B cell (primary cell): ENCODE measurements at regions not wholly inside any gene's neighbourhood (a gene's known extent, or its start where the extent isn't known, plus 50 kb on each side); places are given as distances from the start of the nearest gene placed in this dataset.

Source experiments
- ATAC-seq: fragments of 200-7000 bp; cut with Tn5 transposase; one replicate; pipeline ENCODE4 v1.10.0; 2021; ENCODE audit warnings: low read depth, mild to moderate bottlenecking, moderate number of reproducible peaks, moderate library complexity
- CTCF ChIA-PET: fragments of 350-600 bp; sonication (Branson Sonifier 250); formaldehyde crosslinking; loops from one replicate; lab custom pipeline; 2021; ENCODE audit warnings: antibody characterized with exemption, inconsistent platforms; lab: Charles Lee
- POLR2A ChIA-PET: fragments of 350-600 bp; sonication (Branson Sonifier 250); formaldehyde crosslinking; loops from one replicate; lab custom pipeline; 2021; ENCODE audit warnings: antibody characterized with exemption; lab: Charles Lee
- DNase-seq: peaks from one replicate; pipeline ENCODE4 v3.0.0; 2013
- H2AFZ ChIP-seq: 2 replicates; pipeline ENCODE4 v1.6.1; 2012; ENCODE audit warnings: mild to moderate bottlenecking, low read depth, low read length; ENCODE audit not compliant: insufficient read depth, poor library complexity, severe bottlenecking
- H3K27ac ChIP-seq, 2 donors: 1 replicate in 1 of 2; 2 replicates in 1 of 2; pipeline ENCODE4 v1.5.1; 2012 to 2013; ENCODE audit warnings: low read length in 2 of 2, mild to moderate bottlenecking in 2 of 2, moderate library complexity in 1 of 2
- H3K27me3 ChIP-seq, 4 experiments: fragments of 200-600 bp in 1 of 4; sonication (generic) in 1 of 4; replicated peaks in 1 of 4; 1 replicate in 2 of 4; 2 replicates in 2 of 4; pipeline versions ENCODE4 v1.6.1 to v1.7.0; 2013 to 2016; ENCODE audit warnings: low read length in 3 of 4, mild to moderate bottlenecking in 2 of 4, mixed read lengths in 1 of 4, moderate library complexity in 1 of 4; ENCODE audit not compliant: insufficient read depth in 4 of 4, control insufficient read depth in 3 of 4; ENCODE audit errors: control extremely low read depth in 1 of 4
- H3K36me3 ChIP-seq, 2 experiments: replicated peaks in 1 of 2; 1 replicate in 1 of 2; 2 replicates in 1 of 2; pipeline versions ENCODE4 v1.6.1 to v1.7.1; 2013; ENCODE audit warnings: low read length in 1 of 2; ENCODE audit not compliant: insufficient read depth in 2 of 2, control insufficient read depth in 1 of 2; ENCODE audit errors: control extremely low read depth in 1 of 2, extremely low read depth in 1 of 2
- H3K4me1 ChIP-seq, 2 donors: fragments of 200-600 bp in 1 of 2; sonication (generic) in 1 of 2; 1 replicate in 1 of 2; 2 replicates in 1 of 2; pipeline versions ENCODE4 v1.5.1 to v1.6.1; 2013 to 2017; ENCODE audit warnings: low read length in 2 of 2; ENCODE audit not compliant: control insufficient read depth in 2 of 2, insufficient read depth in 2 of 2
- H3K4me2 ChIP-seq: replicated peaks from 2 replicates; pipeline ENCODE3; 2012; ENCODE audit warnings: mild to moderate bottlenecking, low read depth, low read length; ENCODE audit not compliant: poor library complexity, severe bottlenecking
- H3K4me3 ChIP-seq, 5 experiments: fragments of 200-600 bp in 1 of 5; sonication (generic) in 1 of 5; 1 replicate in 3 of 5; 2 replicates in 2 of 5; pipeline versions ENCODE4 v1.5.1 to v1.7.0; 2011 to 2016; ENCODE audit warnings: low read length in 4 of 5, mild to moderate bottlenecking in 4 of 5, low read depth in 2 of 5, control low read depth in 1 of 5, moderate library complexity in 1 of 5; ENCODE audit not compliant: insufficient read depth in 1 of 5; ENCODE audit errors: control extremely low read depth in 1 of 5, extremely low read depth in 1 of 5
- H3K79me2 ChIP-seq: fragments of 200-600 bp; sonication (generic); one replicate; pipeline ENCODE4 v1.6.0; 2016; ENCODE audit warnings: low read length; ENCODE audit not compliant: control insufficient read depth, insufficient read depth
- H3K9ac ChIP-seq: fragments of 200-600 bp; sonication (generic); 2 replicates; pipeline ENCODE4 v1.6.1; 2017; ENCODE audit warnings: mild to moderate bottlenecking, low read length, moderate library complexity
- H3K9me3 ChIP-seq, 3 donors: one replicate each; pipeline versions ENCODE4 v1.6.1 to v1.7.1; 2013; ENCODE audit warnings: low read length in 2 of 3; ENCODE audit not compliant: control insufficient read depth in 2 of 3, insufficient read depth in 1 of 3; ENCODE audit errors: control extremely low read depth in 1 of 3
- H4K20me1 ChIP-seq: 2 replicates; pipeline ENCODE4 v1.6.0; 2012; ENCODE audit warnings: mild to moderate bottlenecking, low read length; ENCODE audit not compliant: insufficient read depth, control insufficient read depth, poor library complexity, severe bottlenecking
- H3K27ac Mint-ChIP-seq: one replicate; pipeline ENCODE4 v1.8.0; 2021; ENCODE audit warnings: mixed read lengths
- H3K27me3 Mint-ChIP-seq: one replicate; pipeline ENCODE4 v1.8.0; 2021; ENCODE audit warnings: mixed read lengths
- H3K4me1 Mint-ChIP-seq: one replicate; pipeline ENCODE4 v1.8.0; 2021; ENCODE audit warnings: mixed read lengths
- H3K4me3 Mint-ChIP-seq: one replicate; pipeline ENCODE4 v1.8.0; 2021; ENCODE audit warnings: mixed read lengths
- H3K9me3 Mint-ChIP-seq: one replicate; pipeline ENCODE4 v1.8.0; 2022; ENCODE audit warnings: mixed read lengths; ENCODE audit not compliant: insufficient read depth
- CTCF ChIP-seq: fragments of 200-600 bp; IDR thresholded peaks from one replicate; pipeline ENCODE4 v1.8.0; 2022; ENCODE audit warnings: antibody characterized with exemption, mild to moderate bottlenecking
- EZH2 ChIP-seq: IDR thresholded peaks from 2 replicates; pipeline ENCODE4 v1.6.1; 2012; ENCODE audit warnings: borderline replicate concordance, low read depth, mild to moderate bottlenecking, moderate library complexity, low read length; ENCODE audit not compliant: insufficient read depth, poor library complexity, severe bottlenecking
- WGBS: methylation state at CpG from one replicate; pipeline ENCODE4 v1.1.5; 2013; ENCODE audit warnings: missing lambda C conversion rate; ENCODE audit not compliant: insufficient coverage; 5-methylcytosine and 5-hydroxymethylcytosine counted together
- intact Hi-C: fragments of 100-400 bp; cut with micrococcal nuclease; formaldehyde crosslinking; loops from one replicate; pipeline ENCODE4 v1.10.0; 2022

GRCh38 chr7:69526570-69526969 is 71.7 kb upstream of the AUTS2 start:
- peaks cover 6% of the 10 kb centered on the region for H3K27me3 Mint-ChIP-seq
- H3K9me3 Mint-ChIP-seq = no peaks in the 10 kb centered on the region
- no peak overlapping the region for H3K27ac ChIP-seq
- no peak for TF ChIP-seq EZH2
- H3K4me3 Mint-ChIP-seq = no peak overlapping the region
- no peak overlapping the region for H3K4me2 ChIP-seq
- no peaks in the 10 kb centered on the region for H4K20me1 ChIP-seq
- WGBS = 100% methylated on average over 3 of the region's 5 CpGs
- H3K27ac Mint-ChIP-seq = no peak overlapping the region
- no peaks in the 10 kb centered on the region for H3K79me2 ChIP-seq
- H3K9ac ChIP-seq = no peak overlapping the region
- H3K9me3 ChIP-seq = no peaks in the 10 kb centered on the region
- DNase-seq (no peak), ATAC-seq (no peak)
- CTCF ChIA-PET = no interaction called here
- intact Hi-C loops = no loop called here
- no peaks in the 10 kb centered on the region for H3K4me1 Mint-ChIP-seq
- no peaks in the 10 kb centered on the region for H3K36me3 ChIP-seq
- H3K27me3 ChIP-seq = peaks cover 0 to 3% (median 0%) of the 10 kb centered on the region in 4 experiments
- POLR2A ChIA-PET = no interaction called here
- no peak overlapping the region for H2AFZ ChIP-seq
- no peak overlapping the region for H3K4me3 ChIP-seq
- no peaks in the 10 kb centered on the region for H3K4me1 ChIP-seq

GRCh38 chr7:69527706-69528105 is 70.6 kb upstream of the AUTS2 start:
- DNase-seq (no peak), ATAC-seq (no peak)
- ChIA-PET POLR2A (no interaction called here), CTCF (no interaction called here)
- Mint-ChIP-seq H3K4me3 (no peak overlapping the region), H3K4me1 (no peaks in the 10 kb centered on the region), H3K27me3 (peaks cover 6% of the 10 kb centered on the region), H3K9me3 (no peaks in the 10 kb centered on the region), H3K27ac (no peak overlapping the region)
- H4K20me1 ChIP-seq = no peaks in the 10 kb centered on the region
- H2AFZ ChIP-seq = no peak overlapping the region
- intact Hi-C loops = no loop called here
- no peak overlapping the region for H3K27ac ChIP-seq
- H3K79me2 ChIP-seq = no peaks in the 10 kb centered on the region
- H3K4me1 ChIP-seq = no peaks in the 10 kb centered on the region
- H3K4me3 ChIP-seq = no peak overlapping the region
- no peaks in the 10 kb centered on the region for H3K36me3 ChIP-seq
- no peak overlapping the region for H3K9ac ChIP-seq
- H3K27me3 ChIP-seq = peaks cover 0 to 3% (median 0%) of the 10 kb centered on the region in 4 experiments
- no peak overlapping the region for H3K4me2 ChIP-seq
- no peak for TF ChIP-seq CTCF
- TF ChIP-seq EZH2 = no peak
- H3K9me3 ChIP-seq = no peaks in the 10 kb centered on the region
